Neural cell (in vitro differentiated cells): ENCODE measurements at regions not wholly inside any gene's neighbourhood (a gene's known extent, or its start where the extent isn't known, plus 50 kb on each side); places are given as distances from the start of the nearest gene placed in this dataset.

Source experiments
- H2AFZ ChIP-seq: fragments of 200-600, 300-800 bp; sonication (generic), shearing (Covaris generic); 2 replicates; pipeline ENCODE4 v1.6.0; 2014; ENCODE audit warnings: low read depth, mild to moderate bottlenecking, antibody characterized with exemption, low read length, moderate library complexity
- H3F3A ChIP-seq: fragments of 200-600 bp; shearing (Covaris generic); 2 replicates; pipeline ENCODE4 v1.6.1; 2016; ENCODE audit warnings: mild to moderate bottlenecking, moderate library complexity, mixed read lengths, antibody characterized with exemption, low read length; ENCODE audit not compliant: insufficient read depth, poor library complexity, severe bottlenecking
- H3K27ac ChIP-seq: fragments of 200-600, 300-800 bp; sonication (generic), shearing (Covaris generic); 2 replicates; pipeline ENCODE4 v1.5.1; 2014; ENCODE audit warnings: mild to moderate bottlenecking, low read length, moderate library complexity
- H3K27me3 ChIP-seq: fragments of 300-800, 200-600 bp; sonication (generic), shearing (Covaris generic); 2 replicates; pipeline ENCODE4 v1.6.0; 2014; ENCODE audit warnings: mild to moderate bottlenecking, low read depth, low read length, moderate library complexity; ENCODE audit not compliant: insufficient read depth
- H3K36me3 ChIP-seq: fragments of 300-800, 200-600 bp; sonication (generic), shearing (Covaris generic); 2 replicates; pipeline ENCODE4 v1.5.1; 2014; ENCODE audit warnings: mild to moderate bottlenecking, antibody characterized with exemption, low read length, moderate library complexity; ENCODE audit not compliant: insufficient read depth
- H3K4me2 ChIP-seq: fragments of 300-800, 200-600 bp; sonication (generic), shearing (Covaris generic); 2 replicates; pipeline ENCODE4 v1.6.0; 2014; ENCODE audit warnings: mild to moderate bottlenecking, low read length
- H3K4me3 ChIP-seq: fragments of 300-800, 200-600 bp; sonication (generic), shearing (Covaris generic); 2 replicates; pipeline ENCODE4 v1.5.1; 2014; ENCODE audit warnings: mild to moderate bottlenecking, low read length, moderate library complexity
- H3K79me2 ChIP-seq: fragments of 200-600 bp; shearing (Covaris generic); replicated peaks from 2 replicates; pipeline ENCODE4 v1.6.0; 2014; ENCODE audit warnings: mild to moderate bottlenecking, low read length, moderate library complexity; ENCODE audit not compliant: insufficient read depth
- H3K9ac ChIP-seq: fragments of 300-800, 200-600 bp; sonication (generic), shearing (Covaris generic); 2 replicates; pipeline ENCODE4 v1.6.1; 2016; ENCODE audit warnings: mild to moderate bottlenecking, low read length, mixed read lengths
- H3K9me2 ChIP-seq: fragments of 200-600 bp; shearing (Covaris generic); 2 replicates; pipeline ENCODE4 v1.6.1; 2016; ENCODE audit warnings: mild to moderate bottlenecking, low read length, mixed read lengths; ENCODE audit not compliant: insufficient read depth
- H3K9me3 ChIP-seq: fragments of 200-600, 300-800 bp; sonication (generic), shearing (Covaris generic); 2 replicates; pipeline ENCODE4 v1.6.1; 2016; ENCODE audit warnings: mild to moderate bottlenecking, mixed run types, low read length, moderate library complexity, mixed read lengths
- H4K20me1 ChIP-seq: fragments of 200-600 bp; shearing (Covaris generic); 2 replicates; pipeline ENCODE4 v1.6.1; 2016; ENCODE audit warnings: mild to moderate bottlenecking, mixed run types; ENCODE audit not compliant: insufficient read depth
- CTCF ChIP-seq: fragments of 450-650 bp; IDR thresholded peaks from 2 replicates; pipeline ENCODE4 v1.5.1; 2014; ENCODE audit warnings: antibody characterized with exemption, mild to moderate bottlenecking, moderate library complexity; ENCODE audit not compliant: poor library complexity, severe bottlenecking
- EP300 ChIP-seq: fragments of 450-650 bp; conservative IDR thresholded peaks from 2 replicates; pipeline ENCODE4 v1.6.1; 2014; ENCODE audit warnings: antibody characterized with exemption, mild to moderate bottlenecking, moderate library complexity; ENCODE audit not compliant: poor library complexity, severe bottlenecking
- EZH2 ChIP-seq: fragments of 200-600, 300-800 bp; shearing (Covaris generic), sonication (generic); IDR thresholded peaks from 2 replicates; pipeline ENCODE4 v1.6.1; 2014; ENCODE audit warnings: antibody characterized with exemption, low read length, borderline replicate concordance, mild to moderate bottlenecking; ENCODE audit not compliant: insufficient read depth, poor library complexity, severe bottlenecking
- MXI1 ChIP-seq: fragments of 450-650 bp; conservative IDR thresholded peaks from 2 replicates; pipeline ENCODE4 v1.6.1; 2014; ENCODE audit warnings: antibody characterized with exemption, mild to moderate bottlenecking; ENCODE audit not compliant: poor library complexity, severe bottlenecking
- POLR2AphosphoS5 ChIP-seq: IDR thresholded peaks from 2 replicates; pipeline ENCODE4 v1.6.1; 2012
- RAD21 ChIP-seq: fragments of 450-650 bp; conservative IDR thresholded peaks from 2 replicates; pipeline ENCODE4 v1.6.1; 2014; ENCODE audit warnings: antibody characterized with exemption, mild to moderate bottlenecking, moderate library complexity
- REST ChIP-seq: IDR thresholded peaks from 2 replicates; pipeline ENCODE4 v1.6.1; 2012; ENCODE audit warnings: borderline replicate concordance
- SMC3 ChIP-seq: fragments of 450-650 bp; conservative IDR thresholded peaks from 2 replicates; pipeline ENCODE4 v1.6.1; 2014; ENCODE audit warnings: antibody characterized with exemption, mild to moderate bottlenecking, moderate library complexity; ENCODE audit not compliant: poor library complexity
- TAF1 ChIP-seq: IDR thresholded peaks from 2 replicates; pipeline ENCODE4 v1.6.1; 2012; ENCODE audit warnings: low read depth

GRCh38 chr2:13156916-13157315 lies 440.2 kb downstream of the TRIB2 start:
- no peaks in the 10 kb centered on the region for H3K9me2 ChIP-seq
- H3K27ac ChIP-seq = no peak overlapping the region
- no peaks in the 10 kb centered on the region for H3K27me3 ChIP-seq
- no peak for TF ChIP-seq POLR2AphosphoS5
- no peak for TF ChIP-seq EZH2
- H3K9me3 ChIP-seq = no peaks in the 10 kb centered on the region
- H3K4me2 ChIP-seq = no peak overlapping the region
- no peaks in the 10 kb centered on the region for H4K20me1 ChIP-seq
- no peak overlapping the region for H2AFZ ChIP-seq
- no peaks in the 10 kb centered on the region for H3K79me2 ChIP-seq
- no peaks in the 10 kb centered on the region for H3K36me3 ChIP-seq
- H3F3A ChIP-seq = no peaks in the 10 kb centered on the region
- no peak overlapping the region for H3K4me3 ChIP-seq
- H3K9ac ChIP-seq = no peak overlapping the region

GRCh38 chr2:13158466-13158865 lies 441.7 kb downstream of the TRIB2 start:
- H3K4me2 ChIP-seq = no peak overlapping the region
- H3K4me3 ChIP-seq = no peak overlapping the region
- H3K9me3 ChIP-seq = no peaks in the 10 kb centered on the region
- no peak overlapping the region for H3K9ac ChIP-seq
- no peaks in the 10 kb centered on the region for H3K79me2 ChIP-seq
- no peaks in the 10 kb centered on the region for H4K20me1 ChIP-seq
- no peaks in the 10 kb centered on the region for H3F3A ChIP-seq
- H3K9me2 ChIP-seq = no peaks in the 10 kb centered on the region
- H3K27me3 ChIP-seq = no peaks in the 10 kb centered on the region
- no peaks in the 10 kb centered on the region for H3K36me3 ChIP-seq
- no peak overlapping the region for H2AFZ ChIP-seq
- H3K27ac ChIP-seq = no peak overlapping the region
- TF ChIP-seq TAF1 (no peak), REST (no peak), POLR2AphosphoS5 (no peak), MXI1 (no peak), RAD21 (no peak), EP300 (no peak), SMC3 (no peak), EZH2 (no peak), CTCF (no peak)

GRCh38 chr2:13180729-13181128 lies 464.0 kb downstream of the TRIB2 start:
- Histone ChIP-seq H3K9me2 (no peaks in the 10 kb centered on the region), H3K36me3 (no peaks in the 10 kb centered on the region), H3K79me2 (no peaks in the 10 kb centered on the region), H4K20me1 (no peaks in the 10 kb centered on the region), H2AFZ (no peak overlapping the region), H3K4me2 (no peak overlapping the region), H3F3A (no peaks in the 10 kb centered on the region), H3K9me3 (no peaks in the 10 kb centered on the region), H3K9ac (no peak overlapping the region), H3K27ac (no peak overlapping the region), H3K4me3 (no peak overlapping the region), H3K27me3 (no peaks in the 10 kb centered on the region)
- TF ChIP-seq SMC3 = no peak
- TF ChIP-seq REST = no peak
- TF ChIP-seq RAD21 = no peak
- TF ChIP-seq POLR2AphosphoS5 = no peak
- no peak for TF ChIP-seq TAF1
- TF ChIP-seq EZH2 = no peak
- TF ChIP-seq MXI1 = no peak
- TF ChIP-seq CTCF = no peak
- TF ChIP-seq EP300 = no peak
